Left lung (tissue), 4 donors: ENCODE measurements at regions not wholly inside any gene's neighbourhood (a gene's known extent, or its start where the extent isn't known, plus 50 kb on each side); places are given as distances from the start of the nearest gene placed in this dataset.

Source experiments
- ATAC-seq: fragments of 200-7000 bp; cut with Tn5 transposase; one replicate; pipeline ENCODE4 v1.9.1; 2020; ENCODE audit warnings: moderate library complexity
- DNase-seq, 4 donors: peaks; one replicate each; pipeline ENCODE4 v3.0.0-alpha.2; 2013 to 2020
- H3K27ac ChIP-seq, 2 donors: fragments of 200-600 bp; sonication (generic) in 1 of 2; one replicate each; pipeline versions ENCODE4 v1.5.0 to v1.8.0; 2020 to 2021
- H3K27me3 ChIP-seq, 2 donors: fragments of 200-600 bp; sonication (generic) in 1 of 2; one replicate each; pipeline versions ENCODE4 v1.5.0 to v1.8.0; 2020 to 2021
- H3K36me3 ChIP-seq, 2 donors: fragments of 200-600 bp; sonication (generic) in 1 of 2; one replicate each; pipeline versions ENCODE4 v1.5.0 to v1.8.0; 2020 to 2021
- H3K4me1 ChIP-seq, 2 donors: fragments of 200-600 bp; one replicate each; pipeline ENCODE4 v1.8.0; 2021
- H3K4me3 ChIP-seq, 2 donors: fragments of 200-600 bp; sonication (generic) in 1 of 2; one replicate each; pipeline versions ENCODE4 v1.5.0 to v1.8.0; 2020 to 2021; ENCODE audit warnings: mild to moderate bottlenecking in 1 of 2
- H3K9me3 ChIP-seq, 2 donors: fragments of 200-600 bp; sonication (generic) in 1 of 2; one replicate each; pipeline versions ENCODE4 v1.5.0 to v1.8.0; 2020 to 2021
- intact Hi-C, 2 donors: fragments of 100-400 bp; cut with DNase I; formaldehyde crosslinking; loops; one replicate each; pipeline versions ENCODE4 v1.11.2 to v1.14.2; 2022
- TF ChIP-seq, protein P1 (sequence below), 2 donors: fragments of 200-600 bp; sonication (generic) in 1 of 2; IDR thresholded peaks; one replicate each; pipeline versions ENCODE4 v1.5.0 to v1.8.0; 2021; ENCODE audit warnings: antibody characterized with exemption in 2 of 2
- donor health status: DM: no; HTN: yes; CAD: no.
- donor health status: DM: no; HTN: no; CAD: no.

DNA sequence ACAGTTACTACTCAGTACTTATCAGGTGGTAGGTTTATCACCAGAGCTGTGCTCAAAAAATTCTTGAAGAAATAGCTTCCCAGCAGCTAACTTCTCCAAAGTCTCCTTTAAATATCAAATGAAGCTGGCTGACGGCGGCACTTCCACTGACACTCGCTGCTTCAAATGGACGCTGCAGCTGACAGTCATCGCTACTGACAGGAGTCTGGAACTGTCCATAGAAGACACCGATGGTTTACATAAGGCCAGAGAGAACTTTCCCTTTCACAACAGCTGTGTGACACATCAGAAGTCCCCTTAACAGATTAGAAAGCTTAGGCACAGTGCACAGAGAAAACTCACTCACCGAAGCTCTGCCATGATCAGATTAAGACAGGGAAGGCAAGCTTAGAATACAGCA, 270.2 kb downstream of the SHOX2 start:
- TF ChIP-seq, protein P1, sequence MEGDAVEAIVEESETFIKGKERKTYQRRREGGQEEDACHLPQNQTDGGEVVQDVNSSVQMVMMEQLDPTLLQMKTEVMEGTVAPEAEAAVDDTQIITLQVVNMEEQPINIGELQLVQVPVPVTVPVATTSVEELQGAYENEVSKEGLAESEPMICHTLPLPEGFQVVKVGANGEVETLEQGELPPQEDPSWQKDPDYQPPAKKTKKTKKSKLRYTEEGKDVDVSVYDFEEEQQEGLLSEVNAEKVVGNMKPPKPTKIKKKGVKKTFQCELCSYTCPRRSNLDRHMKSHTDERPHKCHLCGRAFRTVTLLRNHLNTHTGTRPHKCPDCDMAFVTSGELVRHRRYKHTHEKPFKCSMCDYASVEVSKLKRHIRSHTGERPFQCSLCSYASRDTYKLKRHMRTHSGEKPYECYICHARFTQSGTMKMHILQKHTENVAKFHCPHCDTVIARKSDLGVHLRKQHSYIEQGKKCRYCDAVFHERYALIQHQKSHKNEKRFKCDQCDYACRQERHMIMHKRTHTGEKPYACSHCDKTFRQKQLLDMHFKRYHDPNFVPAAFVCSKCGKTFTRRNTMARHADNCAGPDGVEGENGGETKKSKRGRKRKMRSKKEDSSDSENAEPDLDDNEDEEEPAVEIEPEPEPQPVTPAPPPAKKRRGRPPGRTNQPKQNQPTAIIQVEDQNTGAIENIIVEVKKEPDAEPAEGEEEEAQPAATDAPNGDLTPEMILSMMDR (IDR thresholded peaks at IDR 0.05) = no peak
- H3K36me3 ChIP-seq = no peaks in the 10 kb centered on the region
- DNase-seq = peak in 1 of 4 donors; percentile 6
- H3K4me3 ChIP-seq = no peak overlapping the region
- H3K27ac ChIP-seq = no peak overlapping the region
- intact Hi-C loops = no loop called here
- H3K4me1 ChIP-seq = no peaks in the 10 kb centered on the region
- no peaks in the 10 kb centered on the region for H3K9me3 ChIP-seq
- ATAC-seq = no peak
- no peaks in the 10 kb centered on the region for H3K27me3 ChIP-seq

DNA sequence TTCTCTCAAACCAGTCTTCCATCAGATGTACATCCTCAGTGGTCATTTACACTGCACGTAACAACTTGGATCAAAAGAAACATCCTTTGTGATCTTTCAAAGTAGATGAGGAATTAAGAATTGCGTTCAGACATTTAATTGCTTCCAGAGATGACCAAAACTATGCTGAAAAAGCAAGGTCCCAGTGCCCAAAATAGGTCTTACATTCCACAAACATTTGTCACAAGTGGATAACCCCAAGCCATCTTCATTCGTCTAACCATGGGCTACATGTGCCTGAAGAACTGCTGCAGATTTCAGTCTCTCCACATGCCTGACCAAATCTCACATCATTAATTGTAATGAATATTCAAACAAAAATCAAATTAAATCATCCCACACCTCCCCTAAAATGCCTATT, 273.6 kb downstream of the SHOX2 start:
- no peaks in the 10 kb centered on the region for H3K27me3 ChIP-seq
- TF ChIP-seq, protein P1 (IDR thresholded peaks at IDR 0.05) = no peak
- DNase-seq (no peak), ATAC-seq (no peak)
- intact Hi-C loops = no loop called here
- H3K27ac ChIP-seq = no peak overlapping the region
- H3K4me3 ChIP-seq = no peak overlapping the region
- H3K4me1 ChIP-seq = no peaks in the 10 kb centered on the region
- H3K36me3 ChIP-seq = no peaks in the 10 kb centered on the region
- peaks cover 0 to 25% of the 10 kb centered on the region in 2 donors for H3K9me3 ChIP-seq

DNA sequence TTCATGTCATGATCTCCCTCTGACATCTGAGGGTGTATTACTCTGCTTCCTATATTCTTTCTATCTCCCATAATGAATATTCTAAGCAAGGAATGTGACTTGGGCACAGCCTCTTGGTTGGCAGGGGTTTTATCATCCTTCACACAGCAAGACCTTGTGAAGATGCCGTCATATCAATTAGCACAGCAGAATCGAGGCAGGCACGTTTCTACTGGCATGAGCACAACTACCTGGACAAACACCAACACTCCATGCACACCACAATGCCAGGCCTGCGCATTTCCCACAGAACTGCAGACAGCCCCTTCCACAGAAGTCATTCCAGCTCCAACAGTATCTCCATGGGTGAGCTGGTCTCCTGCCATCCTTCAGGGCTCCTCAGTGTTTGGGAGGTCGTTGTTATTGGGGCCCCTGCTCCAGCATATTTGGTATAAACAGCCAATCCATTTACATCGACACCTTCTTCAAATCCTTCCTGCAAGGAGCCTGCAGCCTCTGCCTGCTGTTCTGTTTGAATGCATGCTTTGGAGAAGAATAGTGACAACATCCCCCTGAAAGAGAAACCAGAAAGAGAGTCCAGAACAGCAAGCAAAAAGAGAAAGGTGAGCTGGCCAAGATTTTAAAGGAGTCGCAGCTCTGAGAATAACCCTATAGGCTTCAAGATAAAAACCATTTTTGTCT, 275.5 kb downstream of the SHOX2 start:
- ATAC-seq = no peak
- TF ChIP-seq, protein P1 (IDR thresholded peaks at IDR 0.05) = no peak
- H3K36me3 ChIP-seq = no peaks in the 10 kb centered on the region
- H3K27ac ChIP-seq = no peak overlapping the region
- intact Hi-C loops = no loop called here
- peaks cover 0 to 25% of the 10 kb centered on the region in 2 donors for H3K9me3 ChIP-seq
- DNase-seq = no peak
- no peak overlapping the region for H3K4me3 ChIP-seq
- no peaks in the 10 kb centered on the region for H3K4me1 ChIP-seq
- no peaks in the 10 kb centered on the region for H3K27me3 ChIP-seq

DNA sequence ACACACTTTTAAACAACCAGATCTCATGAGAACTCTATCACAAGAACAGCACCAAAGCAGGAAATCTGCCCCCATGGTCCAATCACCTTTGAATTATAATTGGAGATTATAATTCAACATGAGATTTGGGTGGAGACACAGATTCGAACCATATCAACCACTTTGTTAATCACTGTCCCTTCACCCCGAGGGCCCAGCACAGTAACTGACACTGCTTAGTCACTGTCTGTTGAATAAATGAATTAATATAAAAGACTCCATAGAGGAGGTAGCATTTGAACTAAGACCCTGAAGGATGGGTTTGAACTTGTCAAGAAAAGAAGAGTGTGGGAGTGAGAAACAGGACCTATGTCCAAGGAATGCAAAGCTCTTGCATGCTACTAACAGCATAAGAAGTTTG, 276.4 kb downstream of the SHOX2 start:
- H3K36me3 ChIP-seq = no peaks in the 10 kb centered on the region
- ATAC-seq (no peak), DNase-seq (no peak)
- H3K27me3 ChIP-seq = no peaks in the 10 kb centered on the region
- no peak overlapping the region for H3K4me3 ChIP-seq
- no peak overlapping the region for H3K27ac ChIP-seq
- intact Hi-C loops = no loop called here
- H3K4me1 ChIP-seq = no peaks in the 10 kb centered on the region
- TF ChIP-seq, protein P1 (IDR thresholded peaks at IDR 0.05) = no peak
- peaks cover 0 to 25% of the 10 kb centered on the region in 2 donors for H3K9me3 ChIP-seq

DNA sequence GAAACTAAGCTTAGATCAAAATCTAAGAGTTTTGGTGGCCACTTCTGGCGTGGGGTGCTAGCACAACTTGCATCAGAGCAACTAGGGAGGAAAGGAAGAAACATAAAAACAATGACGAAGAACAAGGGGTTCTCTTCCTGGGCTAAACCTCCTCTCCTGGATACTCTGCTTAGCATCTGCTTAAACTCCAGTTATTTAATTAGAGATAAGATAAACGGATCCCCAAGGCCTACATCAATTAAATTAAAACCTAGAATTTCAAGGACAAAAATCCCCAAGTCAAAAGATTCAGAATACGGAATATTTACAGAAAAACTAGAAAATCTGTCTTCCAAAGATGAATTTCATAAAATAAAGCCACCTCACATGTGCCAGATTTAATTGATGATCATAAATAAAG, 281.9 kb downstream of the SHOX2 start:
- Histone ChIP-seq H3K36me3 (no peaks in the 10 kb centered on the region), H3K4me3 (no peak overlapping the region), H3K27ac (no peak overlapping the region), H3K9me3 (peaks cover 0 to 15% of the 10 kb centered on the region in 2 donors), H3K27me3 (no peaks in the 10 kb centered on the region), H3K4me1 (no peaks in the 10 kb centered on the region)
- no peak for ATAC-seq
- intact Hi-C loops = no loop called here
- no peak for DNase-seq
- TF ChIP-seq, protein P1 (IDR thresholded peaks at IDR 0.05) = no peak
